GM13976 (cell line): ENCODE measurements at regions not wholly inside any gene's neighbourhood (a gene's known extent, or its start where the extent isn't known, plus 50 kb on each side); places are given as distances from the start of the nearest gene placed in this dataset.
"Not testable (repeated sequence)": the region's sequence is repeated elsewhere in the genome, so short reads cannot be mapped to it uniquely, and the experiment has no call there.

Experiments used
- DNase-seq: peaks from one replicate; pipeline ENCODE4 v3.0.0; 2012; ENCODE audit warnings: low spot score
- in situ Hi-C: fragments of 300-500 bp; cut with MboI; formaldehyde crosslinking; loops from one replicate; pipeline ENCODE4 v1.12.0; 2022; ENCODE audit warnings: low sequenced_read_pairs, mixed read lengths, inconsistent platforms; ENCODE audit not compliant: unreplicated experiment
- TF ChIP-seq, protein P1 (sequence below): IDR thresholded peaks from 2 replicates; pipeline ENCODE4 v1.5.1; 2012; ENCODE audit warnings: borderline replicate concordance, mild to moderate bottlenecking; ENCODE audit not compliant: insufficient read depth; ENCODE audit errors: extremely low read depth, missing control alignments, control extremely low read depth

DNA sequence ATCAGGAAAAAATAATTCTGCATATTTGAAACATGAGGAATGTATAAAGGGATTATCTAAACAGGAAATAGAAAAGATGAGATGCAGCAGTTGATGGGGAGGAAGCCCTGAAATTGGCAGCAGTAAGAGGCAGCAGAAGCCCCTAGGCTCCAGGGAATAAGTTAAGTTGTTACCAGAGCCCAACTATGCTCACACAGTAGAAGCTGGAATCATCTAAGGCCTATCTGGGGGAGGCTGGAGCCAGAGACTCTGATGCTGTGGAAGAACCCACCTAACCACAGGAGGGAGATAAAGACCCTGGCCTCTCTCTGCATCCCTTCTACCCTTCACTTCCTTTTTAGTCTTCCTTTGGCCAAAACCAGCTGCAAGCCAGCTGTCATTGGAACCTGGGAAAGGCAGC lies 519.7 kb downstream of the DIPK2A start:
- in situ Hi-C loops = no loop called here
- TF ChIP-seq, protein P1, sequence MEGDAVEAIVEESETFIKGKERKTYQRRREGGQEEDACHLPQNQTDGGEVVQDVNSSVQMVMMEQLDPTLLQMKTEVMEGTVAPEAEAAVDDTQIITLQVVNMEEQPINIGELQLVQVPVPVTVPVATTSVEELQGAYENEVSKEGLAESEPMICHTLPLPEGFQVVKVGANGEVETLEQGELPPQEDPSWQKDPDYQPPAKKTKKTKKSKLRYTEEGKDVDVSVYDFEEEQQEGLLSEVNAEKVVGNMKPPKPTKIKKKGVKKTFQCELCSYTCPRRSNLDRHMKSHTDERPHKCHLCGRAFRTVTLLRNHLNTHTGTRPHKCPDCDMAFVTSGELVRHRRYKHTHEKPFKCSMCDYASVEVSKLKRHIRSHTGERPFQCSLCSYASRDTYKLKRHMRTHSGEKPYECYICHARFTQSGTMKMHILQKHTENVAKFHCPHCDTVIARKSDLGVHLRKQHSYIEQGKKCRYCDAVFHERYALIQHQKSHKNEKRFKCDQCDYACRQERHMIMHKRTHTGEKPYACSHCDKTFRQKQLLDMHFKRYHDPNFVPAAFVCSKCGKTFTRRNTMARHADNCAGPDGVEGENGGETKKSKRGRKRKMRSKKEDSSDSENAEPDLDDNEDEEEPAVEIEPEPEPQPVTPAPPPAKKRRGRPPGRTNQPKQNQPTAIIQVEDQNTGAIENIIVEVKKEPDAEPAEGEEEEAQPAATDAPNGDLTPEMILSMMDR = no peak
- no peak for DNase-seq

DNA sequence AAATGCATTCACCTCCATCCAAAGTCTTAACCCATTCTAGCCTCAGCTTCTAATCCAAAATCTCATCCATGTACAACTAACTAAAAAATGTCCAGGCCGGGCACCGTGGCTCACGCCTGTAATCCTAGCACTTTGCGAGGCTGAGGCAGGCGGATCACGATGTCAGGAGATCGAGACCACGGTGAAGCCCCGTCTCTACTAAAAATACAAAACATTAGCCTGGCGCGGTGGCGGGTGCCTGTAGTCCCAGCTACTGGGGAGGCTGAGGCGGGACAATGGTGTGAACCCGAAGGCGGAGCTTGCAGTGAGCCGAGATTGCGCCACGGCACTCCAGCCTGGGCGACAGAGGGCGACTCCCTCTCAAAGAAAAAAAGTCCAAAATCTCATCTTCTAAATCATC lies 523.0 kb downstream of the DIPK2A start:
- DNase-seq, in situ Hi-C loops: not testable (repeated sequence)

DNA sequence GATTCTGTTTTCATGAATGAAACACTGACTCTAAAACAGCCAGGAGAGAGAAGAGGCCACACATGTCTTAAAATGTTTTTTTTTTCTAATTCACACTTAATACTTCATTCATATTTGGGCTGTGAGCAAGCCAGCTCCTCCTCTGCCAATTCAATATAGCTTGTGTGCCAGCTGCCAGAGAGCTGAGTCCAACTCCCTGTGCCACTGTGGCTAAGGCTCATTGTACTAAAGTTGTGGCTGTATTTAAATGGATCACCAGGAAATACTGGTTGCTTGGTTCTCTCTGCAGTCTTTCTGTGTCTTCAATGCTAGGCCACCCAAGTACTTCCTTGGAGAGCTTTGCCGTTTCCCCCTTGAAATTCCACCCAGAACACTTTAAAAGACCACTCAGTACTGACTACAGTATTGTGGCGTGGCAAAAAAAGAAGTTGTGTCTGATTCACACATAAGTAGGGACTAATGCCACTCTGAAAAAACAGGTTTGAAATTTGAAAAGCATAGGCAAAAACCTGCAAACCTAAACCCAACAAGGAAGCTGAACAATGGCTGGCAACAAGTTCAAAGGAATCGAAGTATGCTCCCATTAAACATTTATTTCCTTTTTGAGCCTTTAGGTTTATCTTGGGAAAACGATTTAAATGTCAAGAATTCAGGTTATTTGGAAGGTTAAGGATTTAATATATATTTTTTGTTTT lies 524.7 kb downstream of the DIPK2A start:
- in situ Hi-C loops = no loop called here
- TF ChIP-seq, protein P1 = no peak
- no peak for DNase-seq

DNA sequence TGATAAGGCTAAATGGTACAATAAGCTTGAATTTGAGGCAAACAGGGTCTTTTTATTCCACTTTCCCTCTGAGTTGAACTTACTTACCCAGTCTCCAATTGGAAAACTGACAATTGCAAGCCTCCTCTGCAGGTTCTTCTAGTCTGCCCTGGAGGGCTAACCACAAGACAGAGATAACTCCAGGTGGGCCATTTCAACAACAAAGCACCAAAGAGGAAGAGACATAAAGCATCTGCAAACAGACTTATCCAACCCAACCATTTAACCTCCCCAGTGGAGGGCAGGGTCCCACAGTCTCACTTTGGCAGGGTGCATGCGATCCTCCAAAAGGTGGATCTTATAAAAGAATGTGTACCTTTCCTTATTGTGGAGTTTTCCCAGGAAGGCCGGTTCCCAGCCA lies 525.8 kb downstream of the DIPK2A start:
- no peak for DNase-seq
- TF ChIP-seq, protein P1 = no peak
- in situ Hi-C loops = no loop called here

DNA sequence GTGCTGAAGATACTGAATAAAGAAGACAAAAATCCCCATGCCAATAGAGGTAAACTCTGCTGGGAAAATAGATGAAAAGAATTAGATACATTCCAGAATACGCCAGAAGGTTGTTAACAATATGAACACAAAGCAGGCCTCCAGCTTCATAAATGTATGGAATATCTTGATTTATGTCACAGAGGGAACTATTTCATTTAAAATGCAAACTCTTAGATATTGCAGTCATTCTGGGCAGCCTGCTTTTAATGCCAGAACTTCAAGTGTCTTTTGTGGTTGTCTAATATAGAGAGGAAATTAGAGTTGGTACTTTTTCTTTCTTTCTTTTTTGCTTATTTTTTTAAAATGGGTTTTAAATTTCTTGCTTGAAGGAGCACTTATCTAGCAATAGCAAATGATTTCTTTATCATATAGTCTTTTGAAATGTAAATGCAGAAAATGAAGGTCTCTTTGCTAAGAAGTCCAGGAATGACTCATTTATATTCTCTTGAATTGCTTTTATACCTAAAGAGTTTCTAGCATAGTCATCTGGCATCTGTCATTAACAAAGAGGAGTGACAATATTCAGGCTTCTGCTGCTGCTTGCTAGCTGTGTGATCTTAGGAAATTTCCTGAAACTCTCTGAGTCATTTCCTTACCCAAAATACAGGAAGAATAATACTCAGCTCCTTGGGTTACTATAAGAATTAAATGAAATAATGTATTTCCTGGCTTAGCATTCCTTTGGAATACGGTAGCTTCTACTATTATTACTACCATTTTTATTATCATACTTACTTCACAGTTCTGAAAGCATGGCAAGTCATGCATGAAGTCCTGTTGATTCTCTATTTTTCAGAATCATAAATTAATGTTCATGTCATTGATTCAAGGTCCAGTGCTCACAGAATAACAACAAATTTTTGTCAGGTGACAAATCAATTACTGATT lies 527.6 kb downstream of the DIPK2A start:
- in situ Hi-C loops = no loop called here
- no peak for DNase-seq
- TF ChIP-seq, protein P1 = no peak

DNA sequence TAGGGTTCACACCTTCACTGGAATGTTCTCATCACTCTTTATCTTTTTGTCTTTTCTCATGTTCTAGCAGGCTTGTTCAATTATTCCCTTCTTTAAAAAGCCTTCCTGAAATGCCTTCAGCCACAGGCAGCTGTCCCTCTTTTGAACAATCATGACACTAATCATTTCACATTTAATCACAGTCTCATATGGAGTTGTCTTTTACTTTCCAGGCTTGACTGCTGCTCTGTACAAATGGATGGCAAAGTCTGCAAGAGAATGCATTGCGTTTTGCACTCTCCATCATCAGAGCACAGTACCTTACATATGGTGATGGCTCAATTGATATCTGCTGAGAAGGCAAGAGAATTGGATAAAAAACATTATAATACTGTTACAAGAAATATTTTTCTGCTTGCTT lies 529.8 kb downstream of the DIPK2A start:
- no peak for DNase-seq
- TF ChIP-seq, protein P1 = no peak
- in situ Hi-C loops = no loop called here

DNA sequence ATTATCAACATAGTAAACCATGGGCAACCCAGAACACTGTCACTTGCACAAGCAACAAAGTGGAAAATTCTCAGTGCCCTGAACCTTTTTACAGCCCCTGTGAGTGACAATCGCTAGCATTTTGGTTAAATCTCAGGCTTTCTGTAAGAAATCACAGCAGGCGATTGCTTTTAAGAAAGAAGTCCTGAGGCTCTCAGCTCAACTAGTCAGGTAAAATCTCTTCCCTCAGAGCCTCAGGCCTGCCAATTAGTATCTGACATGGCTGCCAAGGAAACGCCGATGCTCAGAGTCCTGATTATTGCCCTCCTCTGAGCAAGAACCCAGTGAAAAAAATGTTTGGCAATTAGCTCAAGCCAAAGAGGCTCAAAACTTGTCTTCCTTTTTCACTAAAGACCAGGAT lies 530.8 kb downstream of the DIPK2A start:
- in situ Hi-C loops = no loop called here
- no peak for DNase-seq
- TF ChIP-seq, protein P1 = no peak

- in situ Hi-C loops, DNase-seq: not testable (repeated sequence)
Observed at GRCh38 chr3:144506375-144506774, 534.8 kb downstream of the DIPK2A start.
